ENCODE measurements at regions not wholly inside any gene's neighbourhood (a gene's known extent, or its start where the extent isn't known, plus 50 kb on each side); places are given as distances from the start of the nearest gene placed in this dataset.

- intact Hi-C loops (cut with DNase I), result no loop called here
These were observed 50.9 kb upstream of the OSTN start for GRCh38 chr3:191148131-191148530.

GRCh38 chr3:191143224-191143623 lies 55.8 kb upstream of the OSTN start:
- H3K4me3 ChIP-seq, result no peak overlapping the region
- 23 to 39% (median 34%) methylated on average over 1 of the region's 1 CpG for WGBS, 4 donors
- H3K27ac ChIP-seq, result no peak overlapping the region
- no peaks in the 10 kb centered on the region for H3K27me3 ChIP-seq
- no peaks in the 10 kb centered on the region for H3K36me3 ChIP-seq (replicated peaks in 1 of 2)
- intact Hi-C loops (cut with DNase I), result no loop called here
- TF ChIP-seq CTCF (IDR thresholded peaks at IDR 0.05), result no peak
- no peak for TF ChIP-seq POLR2A (IDR thresholded peaks at IDR 0.05)
- H3K9me3 ChIP-seq (replicated peaks in 1 of 3), result no peaks in the 10 kb centered on the region
- H3K4me1 ChIP-seq (replicated peaks in 1 of 2), result no peaks in the 10 kb centered on the region
- DNase-seq, result no peak

More at GRCh38 chr3:191148131-191148530, 50.9 kb upstream of the OSTN start:
- Histone ChIP-seq H3K9me3 (replicated peaks in 1 of 3) (peaks cover 0 to 4% (median 0%) of the 10 kb centered on the region in 3 donors), H3K4me1 (replicated peaks in 1 of 2) (no peaks in the 10 kb centered on the region), H3K27ac (no peak overlapping the region), H3K27me3 (no peaks in the 10 kb centered on the region), H3K36me3 (replicated peaks in 1 of 2) (no peaks in the 10 kb centered on the region), H3K4me3 (no peak overlapping the region)
- WGBS, 4 donors, result 85 to 100% (median 91%) methylated on average over 1 of the region's 1 CpG
- DNase-seq, result no peak
- TF ChIP-seq CTCF (IDR thresholded peaks at IDR 0.05), result no peak
- no peak for TF ChIP-seq POLR2A (IDR thresholded peaks at IDR 0.05)

- H3K4me3 ChIP-seq, result no peak overlapping the region
- no peak for TF ChIP-seq CTCF (IDR thresholded peaks at IDR 0.05)
- no peak for TF ChIP-seq POLR2A (IDR thresholded peaks at IDR 0.05)
- no peaks in the 10 kb centered on the region for H3K4me1 ChIP-seq (replicated peaks in 1 of 2)
- no peaks in the 10 kb centered on the region for H3K36me3 ChIP-seq (replicated peaks in 1 of 2)
- WGBS, 4 donors, result 67 to 77% (median 73%) methylated on average over 4 of the region's 4 CpGs
- no peaks in the 10 kb centered on the region for H3K9me3 ChIP-seq (replicated peaks in 1 of 3)
- no peaks in the 10 kb centered on the region for H3K27me3 ChIP-seq
- H3K27ac ChIP-seq, result no peak overlapping the region
- intact Hi-C loops (cut with DNase I), result no loop called here
- DNase-seq, result no peak
These were observed 57.3 kb upstream of the OSTN start for GRCh38 chr3:191141728-191142127.

- H3K4me1 ChIP-seq (replicated peaks in 1 of 2), result no peaks in the 10 kb centered on the region
- H3K9me3 ChIP-seq (replicated peaks in 1 of 3), result no peaks in the 10 kb centered on the region
- H3K4me3 ChIP-seq, result no peak overlapping the region
- 77 to 91% (median 79%) methylated on average over 3 of the region's 3 CpGs for WGBS, 4 donors
- H3K36me3 ChIP-seq (replicated peaks in 1 of 2), result no peaks in the 10 kb centered on the region
- intact Hi-C loops (cut with DNase I), result no loop called here
- H3K27me3 ChIP-seq, result no peaks in the 10 kb centered on the region
- H3K27ac ChIP-seq, result no peak overlapping the region
- no peak for DNase-seq
- TF ChIP-seq POLR2A (IDR thresholded peaks at IDR 0.05) (no peak), CTCF (IDR thresholded peaks at IDR 0.05) (no peak)
These were observed 59.3 kb upstream of the OSTN start for GRCh38 chr3:191139736-191140135.
